HCT116 (cell line): ENCODE measurements at regions not wholly inside any gene's neighbourhood (a gene's known extent, or its start where the extent isn't known, plus 50 kb on each side); places are given as distances from the start of the nearest gene placed in this dataset.

Source experiments
- CEBPB ChIP-seq: IDR thresholded peaks from 2 replicates; pipeline ENCODE4 v1.6.1; 2012; ENCODE audit warnings: low read depth
- EZH2 ChIP-seq: fragments of 200-600 bp; sonication (generic); IDR thresholded peaks from 2 replicates; pipeline ENCODE4 v1.6.1; 2017; ENCODE audit warnings: antibody characterized with exemption, mixed run types
- POLR2A ChIP-seq: IDR thresholded peaks from 2 replicates; pipeline ENCODE4 v1.7.0; 2011; ENCODE audit warnings: borderline replicate concordance; ENCODE audit not compliant: insufficient read depth, insufficient read length; ENCODE audit errors: extremely low read depth
- TF ChIP-seq, protein P1 (sequence below), 3 experiments: fragments of 200-600 bp in 1 of 3; sonication (generic) in 1 of 3; IDR thresholded peaks in 2 of 3; conservative IDR thresholded peaks in 1 of 3; 2 replicates each; pipeline ENCODE4 v1.5.1; 2012 to 2017; ENCODE audit warnings: low read depth in 2 of 3, low read length in 2 of 3, antibody characterized with exemption in 1 of 3, borderline replicate concordance in 1 of 3, control low read depth in 1 of 3, mild to moderate bottlenecking in 1 of 3, mixed read lengths in 1 of 3, mixed run types in 1 of 3, moderate library complexity in 1 of 3; ENCODE audit not compliant: insufficient read depth in 1 of 3
- TF ChIP-seq, protein P2 (sequence below): IDR thresholded peaks from 2 replicates; pipeline ENCODE4 v1.6.1; 2012

DNA sequence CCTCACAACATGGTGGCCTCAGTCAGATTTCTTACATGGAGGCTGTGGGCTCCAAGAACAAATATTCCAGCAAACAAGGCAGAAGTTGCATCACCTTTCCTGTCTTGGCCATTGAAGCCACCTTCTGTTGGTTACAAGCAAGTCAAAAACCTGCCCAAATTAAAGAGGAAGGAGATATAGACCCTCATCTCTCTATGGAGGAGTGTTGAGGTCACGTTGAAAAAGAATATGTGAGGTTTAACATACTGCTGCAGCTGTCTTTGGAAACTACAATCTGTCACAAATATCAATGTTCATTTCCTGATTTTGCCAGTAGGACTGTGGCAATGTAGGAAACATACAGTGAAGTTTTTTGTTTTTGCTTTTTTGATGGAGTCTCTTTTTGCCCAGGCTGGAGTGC lies 211.4 kb downstream of the COPRS start:
- no peak for TF ChIP-seq CEBPB
- TF ChIP-seq, protein P1, sequence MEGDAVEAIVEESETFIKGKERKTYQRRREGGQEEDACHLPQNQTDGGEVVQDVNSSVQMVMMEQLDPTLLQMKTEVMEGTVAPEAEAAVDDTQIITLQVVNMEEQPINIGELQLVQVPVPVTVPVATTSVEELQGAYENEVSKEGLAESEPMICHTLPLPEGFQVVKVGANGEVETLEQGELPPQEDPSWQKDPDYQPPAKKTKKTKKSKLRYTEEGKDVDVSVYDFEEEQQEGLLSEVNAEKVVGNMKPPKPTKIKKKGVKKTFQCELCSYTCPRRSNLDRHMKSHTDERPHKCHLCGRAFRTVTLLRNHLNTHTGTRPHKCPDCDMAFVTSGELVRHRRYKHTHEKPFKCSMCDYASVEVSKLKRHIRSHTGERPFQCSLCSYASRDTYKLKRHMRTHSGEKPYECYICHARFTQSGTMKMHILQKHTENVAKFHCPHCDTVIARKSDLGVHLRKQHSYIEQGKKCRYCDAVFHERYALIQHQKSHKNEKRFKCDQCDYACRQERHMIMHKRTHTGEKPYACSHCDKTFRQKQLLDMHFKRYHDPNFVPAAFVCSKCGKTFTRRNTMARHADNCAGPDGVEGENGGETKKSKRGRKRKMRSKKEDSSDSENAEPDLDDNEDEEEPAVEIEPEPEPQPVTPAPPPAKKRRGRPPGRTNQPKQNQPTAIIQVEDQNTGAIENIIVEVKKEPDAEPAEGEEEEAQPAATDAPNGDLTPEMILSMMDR (IDR thresholded peaks at IDR 0.05 in 2 of 3, conservative IDR thresholded peaks at IDR 0.05 in 1 of 3; ENCODE audit: borderline replicate concordance in 1 of 3, insufficient read depth in 1 of 3, low read depth in 2 of 3, low read length in 2 of 3), result no peak
- no peak for TF ChIP-seq POLR2A
- TF ChIP-seq EZH2, result no peak
- TF ChIP-seq, protein P2, sequence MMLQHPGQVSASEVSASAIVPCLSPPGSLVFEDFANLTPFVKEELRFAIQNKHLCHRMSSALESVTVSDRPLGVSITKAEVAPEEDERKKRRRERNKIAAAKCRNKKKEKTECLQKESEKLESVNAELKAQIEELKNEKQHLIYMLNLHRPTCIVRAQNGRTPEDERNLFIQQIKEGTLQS, result no peak
